Prostate gland (tissue), 2 donors: ENCODE measurements at regions not wholly inside any gene's neighbourhood (a gene's known extent, or its start where the extent isn't known, plus 50 kb on each side); places are given as distances from the start of the nearest gene placed in this dataset.

Experiments used
- POLR2A ChIP-seq: fragments of 450-650 bp; IDR thresholded peaks from one replicate; pipeline ENCODE4 v1.6.1; 2016; ENCODE audit warnings: antibody characterized with exemption, mild to moderate bottlenecking
- POLR2AphosphoS5 ChIP-seq: sonication (generic); formaldehyde crosslinking; IDR thresholded peaks from one replicate; pipeline ENCODE4 v1.6.1; 2017; ENCODE audit warnings: antibody characterized with exemption
- TF ChIP-seq, protein P1 (sequence below), 4 experiments: fragments of 200-600 bp in 2 of 4; fragments of 450-650 bp in 2 of 4; sonication (generic) in 2 of 4; IDR thresholded peaks; 1 replicate in 3 of 4; 2 replicates in 1 of 4; pipeline ENCODE4 v1.5.1; 2016 to 2019; ENCODE audit warnings: antibody characterized with exemption in 4 of 4, mild to moderate bottlenecking in 2 of 4, moderate library complexity in 2 of 4

- TF ChIP-seq, protein P1, sequence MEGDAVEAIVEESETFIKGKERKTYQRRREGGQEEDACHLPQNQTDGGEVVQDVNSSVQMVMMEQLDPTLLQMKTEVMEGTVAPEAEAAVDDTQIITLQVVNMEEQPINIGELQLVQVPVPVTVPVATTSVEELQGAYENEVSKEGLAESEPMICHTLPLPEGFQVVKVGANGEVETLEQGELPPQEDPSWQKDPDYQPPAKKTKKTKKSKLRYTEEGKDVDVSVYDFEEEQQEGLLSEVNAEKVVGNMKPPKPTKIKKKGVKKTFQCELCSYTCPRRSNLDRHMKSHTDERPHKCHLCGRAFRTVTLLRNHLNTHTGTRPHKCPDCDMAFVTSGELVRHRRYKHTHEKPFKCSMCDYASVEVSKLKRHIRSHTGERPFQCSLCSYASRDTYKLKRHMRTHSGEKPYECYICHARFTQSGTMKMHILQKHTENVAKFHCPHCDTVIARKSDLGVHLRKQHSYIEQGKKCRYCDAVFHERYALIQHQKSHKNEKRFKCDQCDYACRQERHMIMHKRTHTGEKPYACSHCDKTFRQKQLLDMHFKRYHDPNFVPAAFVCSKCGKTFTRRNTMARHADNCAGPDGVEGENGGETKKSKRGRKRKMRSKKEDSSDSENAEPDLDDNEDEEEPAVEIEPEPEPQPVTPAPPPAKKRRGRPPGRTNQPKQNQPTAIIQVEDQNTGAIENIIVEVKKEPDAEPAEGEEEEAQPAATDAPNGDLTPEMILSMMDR (IDR thresholded peaks at IDR 0.05) = no peak
- no peak for TF ChIP-seq POLR2A
- no peak for TF ChIP-seq POLR2AphosphoS5
Observed at GRCh38 chrX:46447384-46447783, 97.8 kb downstream of the ZNF674 start.
